ENCODE measurements at regions not wholly inside any gene's neighbourhood (a gene's known extent, or its start where the extent isn't known, plus 50 kb on each side); places are given as distances from the start of the nearest gene placed in this dataset.

DNA sequence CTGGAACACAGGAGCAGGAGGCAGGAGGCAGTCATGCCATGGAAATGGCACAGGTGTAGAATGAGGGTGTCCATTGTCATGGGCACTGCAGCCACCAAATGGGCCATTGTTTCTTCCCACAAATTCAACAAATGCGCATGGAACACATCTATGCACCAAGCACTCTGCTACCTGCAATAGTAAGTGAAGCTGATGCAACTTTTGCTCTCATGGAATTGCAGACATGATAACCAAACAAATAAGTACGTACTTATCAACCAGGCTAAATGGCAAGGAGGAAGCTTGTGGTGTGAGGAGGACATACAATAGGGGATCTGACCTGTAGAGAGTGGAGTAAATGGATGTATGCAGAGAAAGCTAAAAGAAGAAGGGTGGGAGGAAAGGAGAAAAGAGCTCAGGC is 116.8 kb downstream of the TRIM36 start:
- Histone ChIP-seq H3K9me3 (ENCODE audit: low read depth) (no peaks in the 10 kb centered on the region), H4K20me1 (ENCODE audit: low read depth) (no peaks in the 10 kb centered on the region), H3K36me3 (no peaks in the 10 kb centered on the region), H3K4me2 (no peak overlapping the region), H3K9ac (no peak overlapping the region), H3K27me3 (no peaks in the 10 kb centered on the region), H3F3A (ENCODE audit: low read depth) (no peaks in the 10 kb centered on the region), H3K27ac (no peak overlapping the region), H2AFZ (replicated peaks) (no peak overlapping the region), H3K79me2 (ENCODE audit: low read depth) (no peaks in the 10 kb centered on the region), H3K4me1 (no peaks in the 10 kb centered on the region), H3K4me3 (no peak overlapping the region)
- H3K27me3 Mint-ChIP-seq (ENCODE audit: insufficient read depth, low read depth), result peaks cover 2% of the 10 kb centered on the region
- peaks cover 2% of the 10 kb centered on the region for H3K9me3 Mint-ChIP-seq
- TF ChIP-seq EZH2phosphoT487 (IDR thresholded peaks at IDR 0.05), result no peak
- no peak for TF ChIP-seq EZH2 (IDR thresholded peaks at IDR 0.05)
- TF ChIP-seq, protein P1, sequence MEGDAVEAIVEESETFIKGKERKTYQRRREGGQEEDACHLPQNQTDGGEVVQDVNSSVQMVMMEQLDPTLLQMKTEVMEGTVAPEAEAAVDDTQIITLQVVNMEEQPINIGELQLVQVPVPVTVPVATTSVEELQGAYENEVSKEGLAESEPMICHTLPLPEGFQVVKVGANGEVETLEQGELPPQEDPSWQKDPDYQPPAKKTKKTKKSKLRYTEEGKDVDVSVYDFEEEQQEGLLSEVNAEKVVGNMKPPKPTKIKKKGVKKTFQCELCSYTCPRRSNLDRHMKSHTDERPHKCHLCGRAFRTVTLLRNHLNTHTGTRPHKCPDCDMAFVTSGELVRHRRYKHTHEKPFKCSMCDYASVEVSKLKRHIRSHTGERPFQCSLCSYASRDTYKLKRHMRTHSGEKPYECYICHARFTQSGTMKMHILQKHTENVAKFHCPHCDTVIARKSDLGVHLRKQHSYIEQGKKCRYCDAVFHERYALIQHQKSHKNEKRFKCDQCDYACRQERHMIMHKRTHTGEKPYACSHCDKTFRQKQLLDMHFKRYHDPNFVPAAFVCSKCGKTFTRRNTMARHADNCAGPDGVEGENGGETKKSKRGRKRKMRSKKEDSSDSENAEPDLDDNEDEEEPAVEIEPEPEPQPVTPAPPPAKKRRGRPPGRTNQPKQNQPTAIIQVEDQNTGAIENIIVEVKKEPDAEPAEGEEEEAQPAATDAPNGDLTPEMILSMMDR (IDR thresholded peaks at IDR 0.05), result no peak
- no peaks in the 10 kb centered on the region for H3K36me3 Mint-ChIP-seq
- H3K4me1 Mint-ChIP-seq, result peaks cover 4% of the 10 kb centered on the region
- no peak for DNase-seq (ENCODE audit: low spot score)
- H3K27ac Mint-ChIP-seq, result no peak overlapping the region
- no peak overlapping the region for H3K4me3 Mint-ChIP-seq

DNA sequence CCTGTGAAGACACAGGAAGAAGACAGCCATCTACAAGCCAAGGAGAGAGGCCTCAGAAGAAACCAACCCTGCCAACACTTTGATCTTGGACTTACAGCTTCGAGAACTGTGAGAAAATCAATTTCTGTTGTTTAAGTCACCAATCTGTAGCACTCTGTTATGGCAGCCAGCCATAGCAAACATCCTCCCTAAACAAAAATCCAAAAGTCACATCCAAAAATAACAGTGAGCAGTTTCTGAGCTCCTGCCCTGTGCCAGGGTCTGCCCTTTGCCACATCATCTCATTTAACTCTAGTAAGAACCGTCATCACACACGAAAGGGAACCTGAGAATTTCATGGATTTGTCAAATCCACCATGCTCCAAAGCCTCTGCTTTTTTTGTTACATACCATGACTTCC is 118.8 kb downstream of the TRIM36 start:
- Histone ChIP-seq H3F3A (ENCODE audit: low read depth) (no peaks in the 10 kb centered on the region), H2AFZ (replicated peaks) (no peak overlapping the region), H4K20me1 (ENCODE audit: low read depth) (no peaks in the 10 kb centered on the region), H3K27ac (no peak overlapping the region), H3K9me3 (ENCODE audit: low read depth) (no peaks in the 10 kb centered on the region), H3K9ac (no peak overlapping the region), H3K4me3 (no peak overlapping the region), H3K79me2 (ENCODE audit: low read depth) (no peaks in the 10 kb centered on the region), H3K4me2 (no peak overlapping the region), H3K4me1 (no peaks in the 10 kb centered on the region), H3K27me3 (no peaks in the 10 kb centered on the region), H3K36me3 (no peaks in the 10 kb centered on the region)
- no peak for DNase-seq (ENCODE audit: low spot score)
- H3K27ac Mint-ChIP-seq, result no peak overlapping the region
- no peak overlapping the region for H3K4me3 Mint-ChIP-seq
- TF ChIP-seq EZH2phosphoT487 (IDR thresholded peaks at IDR 0.05) (no peak), EZH2 (IDR thresholded peaks at IDR 0.05) (no peak)
- TF ChIP-seq, protein P1 (IDR thresholded peaks at IDR 0.05), result no peak
- H3K27me3 Mint-ChIP-seq (ENCODE audit: insufficient read depth, low read depth), result peaks cover 2% of the 10 kb centered on the region
- H3K4me1 Mint-ChIP-seq, result peaks cover 4% of the 10 kb centered on the region
- H3K9me3 Mint-ChIP-seq, result peaks cover 2% of the 10 kb centered on the region
- H3K36me3 Mint-ChIP-seq, result no peaks in the 10 kb centered on the region

DNA sequence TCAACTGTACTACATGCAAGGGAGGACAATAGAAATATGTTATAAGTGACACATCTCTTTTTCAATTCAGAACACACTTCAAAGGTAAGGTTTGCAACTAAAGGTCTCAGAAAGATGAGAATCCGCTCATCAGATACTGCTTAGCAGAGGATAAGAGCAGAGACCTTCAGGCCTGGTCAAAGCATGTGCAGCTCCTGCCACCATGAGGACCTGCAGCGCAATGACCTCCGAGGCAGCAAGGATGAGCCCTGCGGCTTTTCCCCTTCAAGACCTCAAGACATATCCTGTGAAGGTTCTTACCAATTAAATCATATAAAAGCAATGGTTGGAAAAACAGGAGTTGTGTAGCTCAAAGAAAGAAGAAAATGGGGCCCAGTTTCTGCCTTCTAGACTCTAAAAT is 135.8 kb downstream of the TRIM36 start:
- Mint-ChIP-seq H3K36me3 (no peaks in the 10 kb centered on the region), H3K9me3 (peaks cover 4% of the 10 kb centered on the region), H3K27ac (no peak overlapping the region), H3K4me3 (no peak overlapping the region), H3K4me1 (no peaks in the 10 kb centered on the region), H3K27me3 (ENCODE audit: insufficient read depth, low read depth) (peaks cover 4% of the 10 kb centered on the region)
- H3K9ac ChIP-seq, result no peak overlapping the region
- H4K20me1 ChIP-seq (ENCODE audit: low read depth), result no peaks in the 10 kb centered on the region
- DNase-seq (ENCODE audit: low spot score), result peak; percentile 30
- no peak overlapping the region for H2AFZ ChIP-seq (replicated peaks)
- no peak overlapping the region for H3K4me2 ChIP-seq
- H3K27me3 ChIP-seq, result no peaks in the 10 kb centered on the region
- no peaks in the 10 kb centered on the region for H3K4me1 ChIP-seq
- no peak overlapping the region for H3K4me3 ChIP-seq
- H3K9me3 ChIP-seq (ENCODE audit: low read depth), result no peaks in the 10 kb centered on the region
- no peaks in the 10 kb centered on the region for H3F3A ChIP-seq (ENCODE audit: low read depth)
- H3K27ac ChIP-seq, result no peak overlapping the region
- no peaks in the 10 kb centered on the region for H3K79me2 ChIP-seq (ENCODE audit: low read depth)
- TF ChIP-seq, protein P1 (IDR thresholded peaks at IDR 0.05), result peak; percentile 53
- TF ChIP-seq EZH2 (IDR thresholded peaks at IDR 0.05), result no peak
- H3K36me3 ChIP-seq, result no peaks in the 10 kb centered on the region

DNA sequence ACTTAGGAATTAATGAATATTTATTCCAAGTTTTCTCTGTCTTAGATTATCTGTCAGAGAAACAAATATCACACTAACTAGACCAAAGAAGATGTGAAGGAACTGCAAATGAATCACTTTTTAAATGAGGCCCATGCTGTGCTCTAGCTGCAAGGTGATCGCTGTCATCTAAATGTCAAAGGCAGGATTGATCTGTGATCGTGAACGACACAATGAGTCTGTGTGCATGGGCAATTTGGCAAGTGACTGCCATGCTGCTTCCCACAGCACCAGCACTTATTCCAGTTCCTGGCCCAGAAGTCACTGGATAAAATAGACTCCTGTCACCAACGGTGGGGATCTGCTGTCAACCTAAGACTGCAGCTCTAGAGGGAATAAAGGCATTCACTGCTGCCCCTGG is 141.2 kb downstream of the TRIM36 start:
- no peaks in the 10 kb centered on the region for H3F3A ChIP-seq (ENCODE audit: low read depth)
- DNase-seq (ENCODE audit: low spot score), result no peak
- H3K27me3 ChIP-seq, result no peaks in the 10 kb centered on the region
- H3K36me3 Mint-ChIP-seq, result no peaks in the 10 kb centered on the region
- H3K36me3 ChIP-seq, result no peaks in the 10 kb centered on the region
- no peak overlapping the region for H3K4me2 ChIP-seq
- H2AFZ ChIP-seq (replicated peaks), result no peak overlapping the region
- H3K4me3 ChIP-seq, result no peak overlapping the region
- H3K4me1 ChIP-seq, result no peaks in the 10 kb centered on the region
- no peaks in the 10 kb centered on the region for H4K20me1 ChIP-seq (ENCODE audit: low read depth)
- no peaks in the 10 kb centered on the region for H3K79me2 ChIP-seq (ENCODE audit: low read depth)
- no peak overlapping the region for H3K4me3 Mint-ChIP-seq
- H3K4me1 Mint-ChIP-seq, result no peaks in the 10 kb centered on the region
- no peak overlapping the region for H3K27ac Mint-ChIP-seq
- peaks cover 7% of the 10 kb centered on the region for H3K27me3 Mint-ChIP-seq (ENCODE audit: insufficient read depth, low read depth)
- no peaks in the 10 kb centered on the region for H3K9me3 ChIP-seq (ENCODE audit: low read depth)
- no peak for TF ChIP-seq EZH2phosphoT487 (IDR thresholded peaks at IDR 0.05)
- no peaks in the 10 kb centered on the region for H3K9me3 Mint-ChIP-seq
- no peak overlapping the region for H3K9ac ChIP-seq
- no peak overlapping the region for H3K27ac ChIP-seq
